Gastrocnemius medialis (tissue), 4 donors: ENCODE measurements at regions not wholly inside any gene's neighbourhood (a gene's known extent, or its start where the extent isn't known, plus 50 kb on each side); places are given as distances from the start of the nearest gene placed in this dataset.

ENCODE experiments used
- POLR2A ChIP-seq, 2 donors: fragments of 450-650 bp; IDR thresholded peaks; one replicate each; pipeline ENCODE4 v1.6.1; 2017; ENCODE audit warnings: antibody characterized with exemption in 2 of 2, mild to moderate bottlenecking in 2 of 2, moderate library complexity in 2 of 2
- TF ChIP-seq, protein P1 (sequence below), 5 experiments: fragments of 450-650 bp in 3 of 5; fragments of 200-600 bp in 2 of 5; sonication (generic) in 2 of 5; IDR thresholded peaks in 4 of 5; conservative IDR thresholded peaks in 1 of 5; 1 replicate in 4 of 5; 2 replicates in 1 of 5; pipeline ENCODE4 v1.5.1; 2016 to 2019; ENCODE audit warnings: antibody characterized with exemption in 5 of 5, mild to moderate bottlenecking in 3 of 5, moderate library complexity in 3 of 5

DNA sequence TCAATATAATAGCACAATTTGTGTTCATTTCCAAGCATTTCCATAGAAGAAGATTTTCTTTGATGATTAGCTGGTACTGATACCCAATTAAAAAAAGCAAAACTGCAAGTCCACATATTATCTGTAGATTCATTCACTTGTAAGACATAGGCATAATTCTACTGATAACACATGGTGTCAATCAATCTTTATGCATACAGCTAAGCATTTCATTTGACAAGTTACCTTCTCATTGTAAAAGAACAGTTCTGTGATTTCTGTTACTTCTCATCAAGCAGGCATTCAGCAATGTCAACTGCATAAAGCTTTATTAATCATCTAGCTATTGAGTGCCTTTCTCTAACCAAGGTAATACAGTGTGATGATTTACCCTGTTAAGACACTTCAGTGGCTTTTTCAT is 672.0 kb downstream of the PLOD2 start:
- TF ChIP-seq, protein P1, sequence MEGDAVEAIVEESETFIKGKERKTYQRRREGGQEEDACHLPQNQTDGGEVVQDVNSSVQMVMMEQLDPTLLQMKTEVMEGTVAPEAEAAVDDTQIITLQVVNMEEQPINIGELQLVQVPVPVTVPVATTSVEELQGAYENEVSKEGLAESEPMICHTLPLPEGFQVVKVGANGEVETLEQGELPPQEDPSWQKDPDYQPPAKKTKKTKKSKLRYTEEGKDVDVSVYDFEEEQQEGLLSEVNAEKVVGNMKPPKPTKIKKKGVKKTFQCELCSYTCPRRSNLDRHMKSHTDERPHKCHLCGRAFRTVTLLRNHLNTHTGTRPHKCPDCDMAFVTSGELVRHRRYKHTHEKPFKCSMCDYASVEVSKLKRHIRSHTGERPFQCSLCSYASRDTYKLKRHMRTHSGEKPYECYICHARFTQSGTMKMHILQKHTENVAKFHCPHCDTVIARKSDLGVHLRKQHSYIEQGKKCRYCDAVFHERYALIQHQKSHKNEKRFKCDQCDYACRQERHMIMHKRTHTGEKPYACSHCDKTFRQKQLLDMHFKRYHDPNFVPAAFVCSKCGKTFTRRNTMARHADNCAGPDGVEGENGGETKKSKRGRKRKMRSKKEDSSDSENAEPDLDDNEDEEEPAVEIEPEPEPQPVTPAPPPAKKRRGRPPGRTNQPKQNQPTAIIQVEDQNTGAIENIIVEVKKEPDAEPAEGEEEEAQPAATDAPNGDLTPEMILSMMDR (IDR thresholded peaks at IDR 0.05 in 4 of 5, conservative IDR thresholded peaks at IDR 0.05 in 1 of 5): no peak
- no peak for TF ChIP-seq POLR2A (IDR thresholded peaks at IDR 0.05)
